Chondrocyte (in vitro differentiated cells): ENCODE measurements at regions not wholly inside any gene's neighbourhood (a gene's known extent, or its start where the extent isn't known, plus 50 kb on each side); places are given as distances from the start of the nearest gene placed in this dataset.

Experiments
- DNase-seq: peaks from one replicate; pipeline ENCODE4 v3.0.0; 2021; ENCODE audit warnings: mixed read lengths, low spot score
- H3K27ac Mint-ChIP-seq: one replicate; pipeline ENCODE4 v1.8.0; 2021; ENCODE audit warnings: mild to moderate bottlenecking, moderate library complexity, mixed read lengths; ENCODE audit not compliant: unreplicated experiment
- H3K27me3 Mint-ChIP-seq: 2 replicates; pipeline ENCODE4 v1.8.0; 2021; ENCODE audit warnings: low read depth, mixed read lengths
- H3K36me3 Mint-ChIP-seq: 2 replicates; pipeline ENCODE4 v1.8.0; 2021; ENCODE audit warnings: low read depth, mixed read lengths
- H3K4me1 Mint-ChIP-seq: 2 replicates; pipeline ENCODE4 v1.8.0; 2021; ENCODE audit warnings: low read depth, mild to moderate bottlenecking, mixed read lengths
- H3K4me3 Mint-ChIP-seq: one replicate; pipeline ENCODE4 v1.8.0; 2021; ENCODE audit warnings: mild to moderate bottlenecking, moderate library complexity, mixed read lengths; ENCODE audit not compliant: unreplicated experiment
- H3K9me3 Mint-ChIP-seq: 2 replicates; pipeline ENCODE4 v1.8.0; 2021; ENCODE audit warnings: low read depth, mixed read lengths
- TF ChIP-seq, protein P1 (sequence below): fragments of 200-600 bp; sonication (generic); IDR thresholded peaks from 2 replicates; pipeline ENCODE4 v1.5.0; 2021; ENCODE audit warnings: antibody characterized with exemption, mild to moderate bottlenecking, moderate library complexity

DNA sequence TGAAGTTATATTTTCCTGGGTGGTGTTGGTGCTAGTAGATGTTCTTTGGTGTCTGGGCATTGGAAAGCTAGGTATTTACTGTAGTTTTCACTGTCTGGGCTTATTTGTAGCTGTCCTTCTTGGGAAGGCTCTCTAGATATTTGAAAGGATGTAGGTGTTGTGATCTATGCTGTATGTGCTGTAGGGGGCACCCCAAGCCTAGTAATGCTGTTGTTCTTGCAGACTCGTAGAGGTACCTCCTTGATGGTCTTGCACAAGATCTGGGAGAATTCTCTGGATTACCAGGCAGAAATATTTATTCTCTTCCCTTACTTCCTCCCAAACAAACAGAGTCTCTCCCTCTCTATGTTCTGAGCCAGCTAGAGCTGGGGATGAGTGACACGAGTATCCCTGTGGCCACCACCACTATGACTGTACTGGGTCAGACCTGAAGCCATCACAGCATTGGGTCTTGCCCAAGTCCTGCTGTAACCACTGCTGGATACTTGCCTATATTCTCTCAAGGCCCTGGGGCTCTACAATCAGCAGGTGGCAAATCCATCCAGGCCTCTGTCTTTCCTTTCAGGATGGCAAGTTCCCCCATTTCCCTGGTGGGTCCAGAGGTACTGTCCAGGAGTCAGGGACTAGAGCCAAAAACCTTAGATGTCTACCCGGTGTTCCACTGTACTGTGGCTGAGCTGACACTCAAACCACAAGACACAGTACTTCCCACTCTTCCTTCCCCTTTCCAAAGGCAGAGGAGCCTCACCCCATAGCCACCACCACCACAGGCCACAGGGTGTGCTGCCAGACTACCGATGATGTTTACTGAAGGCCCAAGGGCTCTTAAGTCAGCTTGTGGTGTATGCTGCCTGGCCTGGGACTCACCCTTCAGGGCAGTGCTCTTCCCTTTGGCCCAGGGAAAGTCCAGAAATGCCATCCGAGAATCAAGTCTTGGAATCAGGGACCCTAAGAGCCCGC is 195.2 kb upstream of the DPPA4 start:
- H3K36me3 Mint-ChIP-seq = no peaks in the 10 kb centered on the region
- no peaks in the 10 kb centered on the region for H3K9me3 Mint-ChIP-seq
- no peak overlapping the region for H3K27ac Mint-ChIP-seq
- DNase-seq = no peak
- no peaks in the 10 kb centered on the region for H3K27me3 Mint-ChIP-seq
- TF ChIP-seq, protein P1, sequence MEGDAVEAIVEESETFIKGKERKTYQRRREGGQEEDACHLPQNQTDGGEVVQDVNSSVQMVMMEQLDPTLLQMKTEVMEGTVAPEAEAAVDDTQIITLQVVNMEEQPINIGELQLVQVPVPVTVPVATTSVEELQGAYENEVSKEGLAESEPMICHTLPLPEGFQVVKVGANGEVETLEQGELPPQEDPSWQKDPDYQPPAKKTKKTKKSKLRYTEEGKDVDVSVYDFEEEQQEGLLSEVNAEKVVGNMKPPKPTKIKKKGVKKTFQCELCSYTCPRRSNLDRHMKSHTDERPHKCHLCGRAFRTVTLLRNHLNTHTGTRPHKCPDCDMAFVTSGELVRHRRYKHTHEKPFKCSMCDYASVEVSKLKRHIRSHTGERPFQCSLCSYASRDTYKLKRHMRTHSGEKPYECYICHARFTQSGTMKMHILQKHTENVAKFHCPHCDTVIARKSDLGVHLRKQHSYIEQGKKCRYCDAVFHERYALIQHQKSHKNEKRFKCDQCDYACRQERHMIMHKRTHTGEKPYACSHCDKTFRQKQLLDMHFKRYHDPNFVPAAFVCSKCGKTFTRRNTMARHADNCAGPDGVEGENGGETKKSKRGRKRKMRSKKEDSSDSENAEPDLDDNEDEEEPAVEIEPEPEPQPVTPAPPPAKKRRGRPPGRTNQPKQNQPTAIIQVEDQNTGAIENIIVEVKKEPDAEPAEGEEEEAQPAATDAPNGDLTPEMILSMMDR = peak; percentile 79
- H3K4me1 Mint-ChIP-seq = no peaks in the 10 kb centered on the region
- H3K4me3 Mint-ChIP-seq = no peak overlapping the region

DNA sequence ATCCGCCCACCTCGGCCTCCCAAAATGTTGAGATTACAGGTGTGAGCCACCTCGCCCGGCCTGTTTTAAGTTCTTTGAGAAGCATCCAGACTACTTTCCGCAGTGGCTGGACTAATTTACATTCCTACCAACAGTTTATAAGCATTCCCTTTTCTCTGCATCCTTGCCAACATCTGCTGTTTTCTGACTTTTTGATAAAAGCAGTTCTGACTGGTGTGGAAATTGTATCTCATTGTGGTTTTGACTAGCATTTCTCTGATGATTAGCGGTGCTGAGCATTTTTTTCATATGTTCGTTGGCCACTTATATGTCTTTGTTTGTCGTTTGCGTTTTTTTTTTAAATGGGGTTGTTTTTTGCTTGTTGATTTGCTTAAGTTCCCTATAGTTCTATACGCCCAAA is 208.4 kb upstream of the DPPA4 start:
- no peak overlapping the region for H3K27ac Mint-ChIP-seq
- H3K4me3 Mint-ChIP-seq = no peak overlapping the region
- peaks cover 14% of the 10 kb centered on the region for H3K9me3 Mint-ChIP-seq
- H3K36me3 Mint-ChIP-seq = no peaks in the 10 kb centered on the region
- TF ChIP-seq, protein P1 = no peak
- no peaks in the 10 kb centered on the region for H3K4me1 Mint-ChIP-seq
- DNase-seq = no peak
- peaks cover 6% of the 10 kb centered on the region for H3K27me3 Mint-ChIP-seq

DNA sequence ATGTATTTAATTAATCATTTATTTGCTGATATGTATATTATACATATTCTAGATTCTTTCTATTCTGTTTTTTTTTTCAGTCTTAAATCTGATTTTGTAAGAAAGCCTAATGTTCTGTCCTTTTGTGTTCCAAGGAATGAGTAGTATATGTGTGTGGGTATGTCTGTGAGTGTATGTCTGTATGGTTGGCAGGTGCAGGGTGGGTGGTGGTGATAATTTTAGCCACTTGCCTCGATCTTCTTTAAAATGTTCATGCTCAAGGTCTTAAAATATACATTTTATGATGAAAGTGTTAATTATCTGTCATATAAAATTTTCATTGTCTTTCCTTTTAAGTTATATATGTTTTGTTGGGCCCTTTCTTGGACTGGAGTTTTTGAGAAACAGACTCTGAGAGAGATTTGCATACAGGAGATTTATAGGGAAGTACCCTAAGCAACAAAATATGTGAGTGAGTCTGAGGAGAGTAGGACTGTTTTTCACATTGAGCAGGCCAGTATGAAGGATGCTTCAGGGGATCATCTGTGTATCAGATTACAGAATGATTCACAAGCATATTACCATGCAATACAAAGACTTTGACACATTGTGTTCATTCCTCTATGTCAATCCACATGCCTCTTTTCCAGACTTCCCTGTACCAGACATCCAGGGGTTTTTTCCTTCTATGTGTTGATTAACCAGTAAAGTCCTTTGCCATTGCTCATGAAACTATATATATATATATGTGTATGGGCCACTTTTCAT is 211.0 kb upstream of the DPPA4 start:
- Mint-ChIP-seq H3K9me3 (no peaks in the 10 kb centered on the region), H3K4me1 (no peaks in the 10 kb centered on the region), H3K4me3 (no peak overlapping the region), H3K27me3 (peaks cover 2% of the 10 kb centered on the region), H3K27ac (no peak overlapping the region), H3K36me3 (no peaks in the 10 kb centered on the region)
- DNase-seq = no peak
- TF ChIP-seq, protein P1 = no peak

DNA sequence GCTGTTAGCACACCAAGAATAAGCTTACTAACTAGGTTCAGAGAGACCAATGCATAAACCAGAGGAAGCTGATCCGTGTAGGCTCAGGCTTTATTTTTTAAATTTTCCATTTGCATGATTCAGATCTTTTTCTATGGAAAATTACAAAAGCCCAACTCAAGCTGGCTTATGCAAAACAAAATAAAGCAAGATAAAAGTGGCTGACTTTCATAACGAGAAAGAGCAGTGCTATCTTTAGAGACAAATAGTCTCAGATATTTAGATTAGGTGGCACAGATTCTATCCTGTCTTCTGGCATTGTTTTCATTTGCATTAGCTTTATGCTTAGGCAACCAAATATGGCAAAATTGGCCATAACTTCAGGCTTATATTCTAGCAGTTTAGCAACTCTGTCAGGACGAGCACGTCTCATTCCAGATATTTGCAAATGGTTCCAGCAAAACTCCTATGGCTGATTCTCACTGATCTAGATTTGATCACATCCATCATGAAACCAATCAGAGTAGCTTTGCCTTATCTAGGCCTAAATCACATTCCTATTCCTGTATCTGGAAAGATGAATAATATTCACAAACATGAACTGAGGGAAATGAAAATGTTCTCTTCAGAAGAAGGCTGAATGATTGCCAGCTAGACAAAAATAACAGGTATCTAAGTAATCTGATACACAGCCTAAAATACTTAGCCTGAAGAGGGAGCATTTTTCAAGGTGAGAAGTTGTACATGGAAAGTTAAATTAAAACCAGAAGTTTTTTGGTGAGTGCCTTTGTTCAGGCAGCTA is 216.4 kb upstream of the DPPA4 start:
- peaks cover 2% of the 10 kb centered on the region for H3K36me3 Mint-ChIP-seq
- peaks cover 2% of the 10 kb centered on the region for H3K27me3 Mint-ChIP-seq
- H3K27ac Mint-ChIP-seq = no peak overlapping the region
- TF ChIP-seq, protein P1 = peak; percentile 43
- H3K4me1 Mint-ChIP-seq = peaks cover 9% of the 10 kb centered on the region
- DNase-seq = no peak
- peaks cover 32% of the 10 kb centered on the region for H3K9me3 Mint-ChIP-seq
- no peak overlapping the region for H3K4me3 Mint-ChIP-seq

DNA sequence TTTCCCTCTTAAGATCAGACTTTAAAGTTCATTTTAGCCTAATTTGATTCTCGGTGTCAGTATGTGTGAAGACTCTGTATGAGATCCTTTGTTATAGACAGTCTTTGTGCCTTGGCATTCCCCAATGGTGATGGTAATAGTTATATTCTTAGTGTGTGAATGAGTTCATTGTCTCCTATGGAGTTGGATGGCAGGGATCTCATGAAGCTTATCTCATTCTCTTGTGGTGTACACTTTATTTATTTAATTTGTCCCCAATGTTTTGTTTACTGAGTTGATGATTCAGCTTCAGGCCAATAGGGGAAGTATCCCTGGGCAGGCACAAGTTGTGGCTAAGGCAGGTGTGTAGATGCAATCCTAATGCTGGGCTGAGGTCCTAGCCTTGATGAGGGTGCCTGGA is 222.0 kb upstream of the DPPA4 start:
- DNase-seq = no peak
- Mint-ChIP-seq H3K4me1 (peaks cover 2% of the 10 kb centered on the region), H3K4me3 (no peak overlapping the region), H3K27me3 (peaks cover 2% of the 10 kb centered on the region), H3K9me3 (peaks cover 35% of the 10 kb centered on the region), H3K36me3 (peaks cover 2% of the 10 kb centered on the region), H3K27ac (no peak overlapping the region)
- TF ChIP-seq, protein P1 = no peak
